ENCODE measurements at regions not wholly inside any gene's neighbourhood (a gene's known extent, or its start where the extent isn't known, plus 50 kb on each side); places are given as distances from the start of the nearest gene placed in this dataset.

DNA sequence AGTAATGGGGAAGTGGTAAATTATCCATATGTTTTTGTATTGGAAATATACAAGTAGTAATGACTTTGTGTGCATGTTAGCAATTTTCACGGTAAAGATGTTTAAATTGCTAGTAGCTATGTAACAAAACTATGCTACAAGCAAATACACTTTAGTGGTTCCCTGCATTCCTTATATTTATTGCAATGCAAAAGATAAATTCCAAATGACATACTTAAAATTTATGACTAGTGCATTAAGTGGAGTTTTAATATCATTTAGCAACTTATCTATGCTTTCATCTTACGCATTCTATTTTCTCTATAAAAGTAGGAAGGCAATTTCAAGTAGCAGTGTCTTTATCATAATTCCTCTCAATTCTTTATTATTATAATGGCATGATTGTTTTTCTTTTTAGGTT, 482.8 kb downstream of the SLITRK5 start:
- Histone ChIP-seq H3K27me3 (no peaks in the 10 kb centered on the region), H3K27ac (no peak overlapping the region), H3K9me3 (no peaks in the 10 kb centered on the region), H3K36me3 (no peaks in the 10 kb centered on the region), H3K4me3 (no peak overlapping the region), H3K4me1 (no peaks in the 10 kb centered on the region)
- DNase-seq, result no peak
- 85 to 89% methylated on average over 2 of the region's 2 CpGs for WGBS, 2 donors
- intact Hi-C loops (cut with DNase I), result no loop called here
- TF ChIP-seq POLR2A (IDR thresholded peaks at IDR 0.05), result no peak
- no peak for TF ChIP-seq EP300 (IDR thresholded peaks at IDR 0.05)
- TF ChIP-seq, protein P1, sequence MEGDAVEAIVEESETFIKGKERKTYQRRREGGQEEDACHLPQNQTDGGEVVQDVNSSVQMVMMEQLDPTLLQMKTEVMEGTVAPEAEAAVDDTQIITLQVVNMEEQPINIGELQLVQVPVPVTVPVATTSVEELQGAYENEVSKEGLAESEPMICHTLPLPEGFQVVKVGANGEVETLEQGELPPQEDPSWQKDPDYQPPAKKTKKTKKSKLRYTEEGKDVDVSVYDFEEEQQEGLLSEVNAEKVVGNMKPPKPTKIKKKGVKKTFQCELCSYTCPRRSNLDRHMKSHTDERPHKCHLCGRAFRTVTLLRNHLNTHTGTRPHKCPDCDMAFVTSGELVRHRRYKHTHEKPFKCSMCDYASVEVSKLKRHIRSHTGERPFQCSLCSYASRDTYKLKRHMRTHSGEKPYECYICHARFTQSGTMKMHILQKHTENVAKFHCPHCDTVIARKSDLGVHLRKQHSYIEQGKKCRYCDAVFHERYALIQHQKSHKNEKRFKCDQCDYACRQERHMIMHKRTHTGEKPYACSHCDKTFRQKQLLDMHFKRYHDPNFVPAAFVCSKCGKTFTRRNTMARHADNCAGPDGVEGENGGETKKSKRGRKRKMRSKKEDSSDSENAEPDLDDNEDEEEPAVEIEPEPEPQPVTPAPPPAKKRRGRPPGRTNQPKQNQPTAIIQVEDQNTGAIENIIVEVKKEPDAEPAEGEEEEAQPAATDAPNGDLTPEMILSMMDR (IDR thresholded peaks at IDR 0.05), result no peak
- TF ChIP-seq POLR2AphosphoS5 (IDR thresholded peaks at IDR 0.05), result no peak

DNA sequence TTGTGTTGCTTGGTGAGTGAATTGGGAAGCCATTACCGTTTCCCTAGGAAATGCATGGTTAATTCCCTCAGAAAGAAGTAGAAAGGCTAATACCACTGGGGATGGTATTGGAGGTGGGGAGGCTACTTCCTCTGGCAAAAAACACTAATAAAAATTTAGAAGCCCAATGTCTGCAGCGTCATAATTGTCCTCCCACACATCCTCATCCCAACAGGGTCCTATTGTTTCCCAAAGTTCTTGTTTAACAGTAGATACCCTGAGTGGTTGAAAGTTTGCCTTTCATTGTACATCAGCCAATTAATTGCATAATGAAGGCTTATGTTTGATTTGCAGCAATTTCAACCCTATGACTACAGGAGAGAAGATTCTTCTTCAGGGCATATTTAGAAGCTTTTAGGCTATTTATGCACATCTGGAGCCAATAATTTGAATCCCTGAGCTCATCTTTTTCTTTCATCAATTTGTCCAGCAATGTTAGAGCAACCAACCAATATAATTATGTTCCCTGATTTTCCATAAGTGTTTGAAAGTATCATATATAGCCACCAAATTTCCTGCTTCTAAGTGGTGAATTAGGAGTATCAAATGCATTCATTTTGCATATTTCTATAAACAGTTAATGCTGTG, 491.0 kb downstream of the SLITRK5 start:
- intact Hi-C loops (cut with DNase I), result no loop called here
- no peak for DNase-seq
- Histone ChIP-seq H3K27ac (no peak overlapping the region), H3K9me3 (no peaks in the 10 kb centered on the region), H3K27me3 (no peaks in the 10 kb centered on the region), H3K36me3 (no peaks in the 10 kb centered on the region), H3K4me3 (no peak overlapping the region), H3K4me1 (no peaks in the 10 kb centered on the region)
- 71 to 85% methylated on average over 2 of the region's 2 CpGs for WGBS, 2 donors
- TF ChIP-seq POLR2AphosphoS5 (IDR thresholded peaks at IDR 0.05) (no peak), EP300 (IDR thresholded peaks at IDR 0.05) (no peak), POLR2A (IDR thresholded peaks at IDR 0.05) (no peak)
- TF ChIP-seq, protein P1 (IDR thresholded peaks at IDR 0.05), result no peak

DNA sequence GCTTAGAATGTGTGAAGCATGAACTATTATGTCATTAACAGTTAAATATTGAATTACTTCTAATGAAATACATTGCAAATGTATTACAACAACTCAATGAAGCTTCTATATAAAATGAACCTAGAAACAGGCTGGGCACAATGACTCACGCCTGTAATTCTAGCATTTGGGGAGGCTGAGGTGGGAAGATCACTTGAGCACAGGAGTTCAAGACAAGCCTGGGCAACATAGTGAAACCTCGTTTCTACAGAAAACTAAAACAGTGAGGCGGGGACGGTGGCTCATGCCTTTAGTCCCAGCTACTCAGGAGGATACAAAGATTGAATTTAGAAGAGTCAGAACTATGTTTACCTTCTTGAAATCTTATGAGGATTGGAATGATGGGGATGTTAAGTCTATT, 505.1 kb downstream of the SLITRK5 start:
- Histone ChIP-seq H3K4me3 (no peak overlapping the region), H3K27ac (no peak overlapping the region), H3K4me1 (no peaks in the 10 kb centered on the region), H3K36me3 (no peaks in the 10 kb centered on the region), H3K27me3 (no peaks in the 10 kb centered on the region), H3K9me3 (no peaks in the 10 kb centered on the region)
- intact Hi-C loops (cut with DNase I), result no loop called here
- TF ChIP-seq POLR2A (IDR thresholded peaks at IDR 0.05), result no peak
- no peak for TF ChIP-seq EP300 (IDR thresholded peaks at IDR 0.05)
- TF ChIP-seq POLR2AphosphoS5 (IDR thresholded peaks at IDR 0.05), result no peak
- TF ChIP-seq, protein P1 (IDR thresholded peaks at IDR 0.05), result no peak
- DNase-seq, result no peak
- 85 to 88% methylated on average over 4 of the region's 4 CpGs for WGBS, 2 donors

DNA sequence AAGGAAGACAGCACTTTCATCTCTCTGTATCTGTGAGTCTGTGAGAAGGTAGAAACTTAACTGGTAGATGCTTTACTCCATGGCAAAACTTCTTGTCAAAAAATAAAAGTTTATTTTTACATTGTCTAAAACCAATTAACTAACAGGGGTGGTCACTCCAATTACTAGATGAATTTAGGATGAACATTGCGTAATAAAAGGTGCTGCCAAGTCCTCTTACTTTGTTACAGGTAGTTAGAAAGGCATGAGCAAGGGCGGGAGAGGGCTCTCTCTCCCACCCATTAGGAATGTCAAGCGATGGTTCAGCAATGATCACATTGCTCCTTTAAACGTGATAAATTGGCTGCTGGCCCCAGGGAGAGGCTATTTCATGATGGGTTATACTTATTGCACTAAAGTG, 512.3 kb downstream of the SLITRK5 start:
- no peaks in the 10 kb centered on the region for H3K36me3 ChIP-seq
- TF ChIP-seq POLR2A (IDR thresholded peaks at IDR 0.05) (no peak), EP300 (IDR thresholded peaks at IDR 0.05) (no peak), POLR2AphosphoS5 (IDR thresholded peaks at IDR 0.05) (no peak)
- TF ChIP-seq, protein P1 (IDR thresholded peaks at IDR 0.05), result no peak
- 77 to 82% methylated on average over 4 of the region's 4 CpGs for WGBS, 2 donors
- H3K27me3 ChIP-seq, result no peaks in the 10 kb centered on the region
- no peak overlapping the region for H3K27ac ChIP-seq
- no peaks in the 10 kb centered on the region for H3K4me1 ChIP-seq
- intact Hi-C loops (cut with DNase I), result no loop called here
- DNase-seq, result no peak
- no peaks in the 10 kb centered on the region for H3K9me3 ChIP-seq
- no peak overlapping the region for H3K4me3 ChIP-seq

DNA sequence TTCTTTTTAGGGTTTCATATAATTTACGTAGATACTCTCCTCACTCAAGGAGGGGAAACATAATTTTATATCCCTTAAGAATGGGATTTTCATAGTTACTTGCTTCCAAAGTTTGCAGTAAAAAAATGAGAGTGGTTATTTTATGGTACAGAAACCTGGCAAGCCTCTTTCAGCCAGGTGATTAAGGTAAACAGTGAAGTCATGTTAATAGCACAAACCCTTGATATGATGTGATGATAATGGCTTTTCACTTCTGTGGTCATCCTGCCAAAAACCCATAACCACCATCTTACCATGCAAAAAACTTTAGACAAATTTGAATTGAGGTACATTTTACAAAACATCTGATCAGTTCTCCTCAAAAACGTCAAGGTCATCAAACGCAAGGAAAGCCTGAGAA, 517.8 kb downstream of the SLITRK5 start:
- Histone ChIP-seq H3K4me3 (no peak overlapping the region), H3K9me3 (no peaks in the 10 kb centered on the region), H3K36me3 (no peaks in the 10 kb centered on the region), H3K27me3 (no peaks in the 10 kb centered on the region), H3K27ac (no peak overlapping the region), H3K4me1 (no peaks in the 10 kb centered on the region)
- 73 to 92% methylated on average over 3 of the region's 3 CpGs for WGBS, 2 donors
- DNase-seq, result no peak
- TF ChIP-seq EP300 (IDR thresholded peaks at IDR 0.05) (no peak), POLR2A (IDR thresholded peaks at IDR 0.05) (no peak), POLR2AphosphoS5 (IDR thresholded peaks at IDR 0.05) (no peak)
- TF ChIP-seq, protein P1 (IDR thresholded peaks at IDR 0.05), result no peak
- intact Hi-C loops (cut with DNase I), result no loop called here

Data from sigmoid colon (tissue), 6 donors.